ENCODE measurements at regions not wholly inside any gene's neighbourhood (a gene's known extent, or its start where the extent isn't known, plus 50 kb on each side); places are given as distances from the start of the nearest gene placed in this dataset.

GRCh38 chr3:99170867-99171517, 269.5 kb upstream of the DCBLD2 start:
- no peaks in the 10 kb centered on the region for H3K9me3 ChIP-seq (ENCODE audit: control insufficient read depth in 4 of 4, insufficient read depth in 3 of 4, low read length in 3 of 4)
- DNase-seq (no peak), ATAC-seq (ENCODE audit: insufficient read depth, low FRiP score) (no peak)
- no peak overlapping the region for H3K27ac ChIP-seq (ENCODE audit: low read depth in 1 of 2, low read length in 1 of 2)
- 87 to 91% methylated on average over 6 of the region's 6 CpGs for WGBS, 2 donors
- H3K9ac ChIP-seq (ENCODE audit: insufficient read depth in 1 of 2, low read length in 2 of 2) = no peak overlapping the region
- TF ChIP-seq, protein P1, sequence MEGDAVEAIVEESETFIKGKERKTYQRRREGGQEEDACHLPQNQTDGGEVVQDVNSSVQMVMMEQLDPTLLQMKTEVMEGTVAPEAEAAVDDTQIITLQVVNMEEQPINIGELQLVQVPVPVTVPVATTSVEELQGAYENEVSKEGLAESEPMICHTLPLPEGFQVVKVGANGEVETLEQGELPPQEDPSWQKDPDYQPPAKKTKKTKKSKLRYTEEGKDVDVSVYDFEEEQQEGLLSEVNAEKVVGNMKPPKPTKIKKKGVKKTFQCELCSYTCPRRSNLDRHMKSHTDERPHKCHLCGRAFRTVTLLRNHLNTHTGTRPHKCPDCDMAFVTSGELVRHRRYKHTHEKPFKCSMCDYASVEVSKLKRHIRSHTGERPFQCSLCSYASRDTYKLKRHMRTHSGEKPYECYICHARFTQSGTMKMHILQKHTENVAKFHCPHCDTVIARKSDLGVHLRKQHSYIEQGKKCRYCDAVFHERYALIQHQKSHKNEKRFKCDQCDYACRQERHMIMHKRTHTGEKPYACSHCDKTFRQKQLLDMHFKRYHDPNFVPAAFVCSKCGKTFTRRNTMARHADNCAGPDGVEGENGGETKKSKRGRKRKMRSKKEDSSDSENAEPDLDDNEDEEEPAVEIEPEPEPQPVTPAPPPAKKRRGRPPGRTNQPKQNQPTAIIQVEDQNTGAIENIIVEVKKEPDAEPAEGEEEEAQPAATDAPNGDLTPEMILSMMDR (IDR thresholded peaks at IDR 0.05; ENCODE audit: control extremely low read depth, extremely low read depth) = no peak
- no peaks in the 10 kb centered on the region for H3K36me3 ChIP-seq (ENCODE audit: control insufficient read depth in 4 of 4, insufficient read depth in 4 of 4, low read length in 4 of 4)
- no peaks in the 10 kb centered on the region for H3K27me3 ChIP-seq (ENCODE audit: control insufficient read depth in 3 of 3, insufficient read depth in 3 of 3, low read length in 2 of 3)
- H3K4me1 ChIP-seq (ENCODE audit: control insufficient read depth in 5 of 5, insufficient read depth in 5 of 5, low read length in 5 of 5) = no peaks in the 10 kb centered on the region
- no peak overlapping the region for H3K4me3 ChIP-seq

DNA sequence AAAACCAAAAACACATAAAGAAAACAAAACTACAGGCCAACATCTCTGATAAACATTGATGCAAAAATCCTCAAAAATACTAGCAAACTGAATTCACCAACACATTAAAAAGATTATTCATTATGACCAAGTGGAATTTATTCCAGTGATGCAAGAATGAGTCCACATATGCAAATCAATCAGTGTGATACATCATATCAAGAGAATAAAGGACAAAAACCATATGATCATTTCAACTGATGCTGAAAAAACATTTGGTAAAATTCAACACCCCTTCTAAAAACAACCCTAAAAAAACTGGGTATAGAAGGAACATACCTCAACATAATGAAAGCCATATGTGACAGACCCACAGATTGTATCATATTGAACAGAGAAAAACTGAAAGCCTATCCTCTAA, 265.6 kb upstream of the DCBLD2 start:
- no peaks in the 10 kb centered on the region for H3K9me3 ChIP-seq (ENCODE audit: control insufficient read depth in 4 of 4, insufficient read depth in 3 of 4, low read length in 3 of 4)
- no peak for ATAC-seq (ENCODE audit: insufficient read depth, low FRiP score)
- no peak for DNase-seq
- no peak overlapping the region for H3K9ac ChIP-seq (ENCODE audit: insufficient read depth in 1 of 2, low read length in 2 of 2)
- H3K4me3 ChIP-seq = no peak overlapping the region
- H3K27me3 ChIP-seq (ENCODE audit: control insufficient read depth in 3 of 3, insufficient read depth in 3 of 3, low read length in 2 of 3) = no peaks in the 10 kb centered on the region
- no peaks in the 10 kb centered on the region for H3K36me3 ChIP-seq (ENCODE audit: control insufficient read depth in 4 of 4, insufficient read depth in 4 of 4, low read length in 4 of 4)
- TF ChIP-seq, protein P1 (IDR thresholded peaks at IDR 0.05; ENCODE audit: control extremely low read depth, extremely low read depth) = no peak
- no peak overlapping the region for H3K27ac ChIP-seq (ENCODE audit: low read depth in 1 of 2, low read length in 1 of 2)
- no peaks in the 10 kb centered on the region for H3K4me1 ChIP-seq (ENCODE audit: control insufficient read depth in 5 of 5, insufficient read depth in 5 of 5, low read length in 5 of 5)

- Histone ChIP-seq H3K4me1 (ENCODE audit: control insufficient read depth in 5 of 5, insufficient read depth in 5 of 5, low read length in 5 of 5) (no peaks in the 10 kb centered on the region), H3K27me3 (ENCODE audit: control insufficient read depth in 3 of 3, insufficient read depth in 3 of 3, low read length in 2 of 3) (no peaks in the 10 kb centered on the region), H3K36me3 (ENCODE audit: control insufficient read depth in 4 of 4, insufficient read depth in 4 of 4, low read length in 4 of 4) (no peaks in the 10 kb centered on the region), H3K9me3 (ENCODE audit: control insufficient read depth in 4 of 4, insufficient read depth in 3 of 4, low read length in 3 of 4) (peaks cover 0 to 8% (median 7%) of the 10 kb centered on the region in 4 donors), H3K9ac (ENCODE audit: insufficient read depth in 1 of 2, low read length in 2 of 2) (no peak overlapping the region), H3K4me3 (no peak overlapping the region), H3K27ac (ENCODE audit: low read depth in 1 of 2, low read length in 1 of 2) (no peak overlapping the region)
- TF ChIP-seq, protein P1 (IDR thresholded peaks at IDR 0.05; ENCODE audit: control extremely low read depth, extremely low read depth) = no peak
- ATAC-seq (ENCODE audit: insufficient read depth, low FRiP score) = no peak
- DNase-seq = no peak
- WGBS, 2 donors = 88 to 89% methylated on average over 3 of the region's 3 CpGs
Measured at GRCh38 chr3:99163314-99163713, 261.8 kb upstream of the DCBLD2 start.

DNA sequence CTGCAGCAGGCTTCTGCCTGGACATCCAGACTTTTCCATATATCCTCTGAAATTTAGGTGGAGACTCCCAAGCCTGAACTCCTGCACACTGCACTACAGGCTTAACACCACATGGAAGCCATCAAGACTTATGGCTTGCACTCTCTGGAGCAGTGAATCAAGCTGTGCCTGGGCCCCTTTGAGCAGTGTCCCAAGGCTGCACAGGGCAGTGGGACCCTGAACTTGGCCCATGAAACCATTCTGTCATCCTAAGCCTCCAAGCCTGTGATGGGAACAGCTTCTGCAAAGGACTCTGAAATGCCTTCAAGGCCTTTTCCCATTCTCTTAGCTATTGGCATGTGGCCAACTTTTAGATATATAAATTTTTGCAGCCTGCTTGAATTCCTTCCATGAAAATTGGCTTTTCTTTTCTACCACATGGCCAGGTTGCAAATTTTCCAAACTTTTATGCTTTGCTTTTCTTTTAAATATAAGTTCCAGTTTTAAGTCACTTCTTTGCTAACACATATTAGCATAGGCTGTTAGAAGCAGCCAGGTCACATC, 257.8 kb upstream of the DCBLD2 start:
- ATAC-seq (ENCODE audit: insufficient read depth, low FRiP score) (no peak), DNase-seq (no peak)
- TF ChIP-seq, protein P1 (IDR thresholded peaks at IDR 0.05; ENCODE audit: control extremely low read depth, extremely low read depth) = no peak
- Histone ChIP-seq H3K9ac (ENCODE audit: insufficient read depth in 1 of 2, low read length in 2 of 2) (no peak overlapping the region), H3K9me3 (ENCODE audit: control insufficient read depth in 4 of 4, insufficient read depth in 3 of 4, low read length in 3 of 4) (peaks cover 0 to 11% (median 7%) of the 10 kb centered on the region in 4 donors), H3K36me3 (ENCODE audit: control insufficient read depth in 4 of 4, insufficient read depth in 4 of 4, low read length in 4 of 4) (no peaks in the 10 kb centered on the region), H3K27me3 (ENCODE audit: control insufficient read depth in 3 of 3, insufficient read depth in 3 of 3, low read length in 2 of 3) (no peaks in the 10 kb centered on the region), H3K4me1 (ENCODE audit: control insufficient read depth in 5 of 5, insufficient read depth in 5 of 5, low read length in 5 of 5) (no peaks in the 10 kb centered on the region), H3K27ac (ENCODE audit: low read depth in 1 of 2, low read length in 1 of 2) (no peak overlapping the region), H3K4me3 (no peak overlapping the region)

All from lung (tissue), 11 donors.